Large intestine (tissue), 3 donors: ENCODE measurements at regions not wholly inside any gene's neighbourhood (a gene's known extent, or its start where the extent isn't known, plus 50 kb on each side); places are given as distances from the start of the nearest gene placed in this dataset.

Experiments used
- DNase-seq, 2 donors: peaks; one replicate each; pipeline versions ENCODE4 v3.0.0 to v3.0.0-alpha.2; 2013
- H3K27ac ChIP-seq: one replicate; pipeline ENCODE4 v1.5.1; 2013; ENCODE audit warnings: low read length
- H3K27me3 ChIP-seq: 2 replicates; pipeline ENCODE4 v1.6.1; 2013; ENCODE audit warnings: low read length; ENCODE audit not compliant: control insufficient read depth, insufficient read depth
- H3K36me3 ChIP-seq: 2 replicates; pipeline ENCODE4 v1.6.1; 2013; ENCODE audit warnings: low read length; ENCODE audit not compliant: control insufficient read depth, insufficient read depth
- H3K4me1 ChIP-seq: one replicate; pipeline ENCODE4 v1.6.1; 2013; ENCODE audit warnings: low read length; ENCODE audit not compliant: control insufficient read depth, insufficient read depth
- H3K4me3 ChIP-seq: one replicate; pipeline ENCODE4 v1.5.1; 2013; ENCODE audit warnings: low read length
- H3K9me3 ChIP-seq: one replicate; pipeline ENCODE4 v1.6.1; 2013; ENCODE audit warnings: mild to moderate bottlenecking, low read depth, low read length, moderate library complexity; ENCODE audit not compliant: control insufficient read depth
- WGBS: methylation state at CpG from one replicate; pipeline ENCODE4 v1.1.5; 2013; ENCODE audit warnings: low lambda C conversion rate; ENCODE audit not compliant: insufficient coverage; 5-methylcytosine and 5-hydroxymethylcytosine counted together

- H3K27me3 ChIP-seq = no peaks in the 10 kb centered on the region
- 60% methylated on average over 1 of the region's 3 CpGs for WGBS
- no peaks in the 10 kb centered on the region for H3K36me3 ChIP-seq
- H3K4me3 ChIP-seq = no peak overlapping the region
- H3K4me1 ChIP-seq = no peaks in the 10 kb centered on the region
- no peak for DNase-seq
- H3K27ac ChIP-seq = no peak overlapping the region
- H3K9me3 ChIP-seq = peaks cover 6% of the 10 kb centered on the region
Measured at GRCh38 chr4:128590773-128591172, 218.7 kb upstream of the JADE1 start.

DNA sequence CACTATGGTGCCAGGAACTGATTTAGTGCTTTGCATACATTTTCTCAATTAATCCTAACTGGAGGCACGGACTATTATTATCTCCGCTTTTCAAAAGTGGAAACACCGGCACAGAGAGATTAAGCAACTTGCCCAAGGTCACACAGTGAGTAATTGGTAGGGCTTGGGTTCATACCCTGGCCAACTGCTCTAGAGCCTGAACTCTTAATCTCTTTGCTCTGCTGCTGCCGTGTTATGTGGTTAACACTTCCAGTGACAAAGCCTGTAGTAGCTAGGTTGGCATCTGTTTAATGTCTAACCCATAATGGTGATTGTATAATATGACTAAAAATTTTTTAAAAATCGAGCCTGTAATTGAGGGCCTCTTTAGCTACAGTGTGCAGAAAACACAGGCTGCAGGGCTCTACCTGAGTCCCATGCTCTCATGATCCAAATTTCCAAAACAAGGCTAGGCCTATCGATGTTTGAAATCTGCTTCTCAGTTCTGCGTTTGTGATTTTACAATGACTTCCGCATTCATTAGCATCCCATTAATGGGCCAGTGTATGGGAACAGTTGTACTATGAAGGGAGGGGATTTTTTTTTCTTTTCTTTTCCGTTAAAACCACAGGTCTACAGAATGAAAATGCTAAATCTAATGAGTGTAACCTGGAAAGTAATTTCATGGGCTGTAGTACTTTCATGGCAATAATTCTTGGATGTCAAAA is 219.3 kb upstream of the JADE1 start:
- Histone ChIP-seq H3K9me3 (peaks cover 6% of the 10 kb centered on the region), H3K27ac (no peak overlapping the region)
- 100% methylated on average over 3 of the region's 9 CpGs for WGBS

GRCh38 chr4:128589384-128589965 is 220.0 kb upstream of the JADE1 start:
- WGBS = no CpG with 5 or more reads among the region's 4 CpGs
- Histone ChIP-seq H3K4me3 (no peak overlapping the region), H3K27me3 (no peaks in the 10 kb centered on the region), H3K9me3 (peaks cover 6% of the 10 kb centered on the region), H3K4me1 (no peaks in the 10 kb centered on the region), H3K27ac (no peak overlapping the region), H3K36me3 (no peaks in the 10 kb centered on the region)
- no peak for DNase-seq

More for the DNA sequence above, 219.3 kb upstream of the JADE1 start:
- H3K4me1 ChIP-seq = no peaks in the 10 kb centered on the region
- H3K27me3 ChIP-seq = no peaks in the 10 kb centered on the region
- no peak overlapping the region for H3K4me3 ChIP-seq
- H3K36me3 ChIP-seq = no peaks in the 10 kb centered on the region
- DNase-seq = no peak

DNA sequence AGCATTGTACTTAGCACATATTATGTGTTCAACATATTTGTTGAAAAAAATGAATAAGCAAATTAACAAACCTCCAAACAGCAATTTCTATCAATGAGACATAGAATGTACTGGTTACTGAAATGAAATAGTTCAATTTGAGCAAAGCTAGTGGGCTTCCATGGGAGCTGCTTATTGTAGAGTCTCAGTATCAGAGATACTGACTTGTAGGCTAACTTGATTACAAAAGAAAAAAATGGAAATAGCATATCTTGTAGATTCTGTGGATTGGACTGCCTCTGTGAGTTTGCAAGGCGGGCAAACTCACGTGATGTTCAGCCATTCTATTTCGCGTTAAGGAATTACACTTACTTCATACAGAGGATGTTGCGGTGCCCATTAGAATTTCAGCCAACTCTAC is 222.1 kb upstream of the JADE1 start:
- H3K27me3 ChIP-seq = no peaks in the 10 kb centered on the region
- no peak overlapping the region for H3K27ac ChIP-seq
- no peaks in the 10 kb centered on the region for H3K4me1 ChIP-seq
- no peaks in the 10 kb centered on the region for H3K36me3 ChIP-seq
- 100% methylated on average over 2 of the region's 5 CpGs for WGBS
- DNase-seq = no peak
- H3K4me3 ChIP-seq = no peak overlapping the region
- no peaks in the 10 kb centered on the region for H3K9me3 ChIP-seq

- H3K4me3 ChIP-seq = no peak overlapping the region
- WGBS = 86% methylated on average over 1 of the region's 7 CpGs
- H3K4me1 ChIP-seq = no peaks in the 10 kb centered on the region
- H3K27me3 ChIP-seq = no peaks in the 10 kb centered on the region
- H3K27ac ChIP-seq = no peak overlapping the region
- no peaks in the 10 kb centered on the region for H3K36me3 ChIP-seq
- H3K9me3 ChIP-seq = no peaks in the 10 kb centered on the region
- DNase-seq = no peak
Measured at GRCh38 chr4:128583753-128584712, 225.5 kb upstream of the JADE1 start.

DNA sequence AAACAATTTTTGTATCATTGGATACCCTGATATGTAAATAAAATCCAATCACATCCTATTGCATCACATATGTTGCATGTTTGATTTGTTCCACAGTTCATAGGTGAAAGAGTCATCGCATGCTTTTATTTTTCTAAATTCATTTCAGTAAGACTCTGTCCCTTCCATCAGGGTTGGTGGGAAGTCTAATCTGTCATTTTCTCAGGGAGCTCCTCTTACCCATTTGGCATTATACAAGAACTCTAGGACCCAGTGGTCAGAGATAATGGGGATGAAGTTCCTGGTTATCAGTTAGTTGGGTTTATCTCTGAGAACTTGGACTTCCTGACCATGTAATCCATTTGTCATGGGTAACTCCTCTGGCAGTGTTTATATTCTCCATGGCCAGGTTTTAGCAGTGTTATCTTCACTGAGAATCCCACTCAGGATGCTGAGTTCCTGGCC is 227.1 kb upstream of the JADE1 start:
- Histone ChIP-seq H3K27ac (no peak overlapping the region), H3K4me1 (peaks cover 3% of the 10 kb centered on the region), H3K36me3 (no peaks in the 10 kb centered on the region), H3K4me3 (no peak overlapping the region), H3K27me3 (no peaks in the 10 kb centered on the region), H3K9me3 (no peaks in the 10 kb centered on the region)
- 100% methylated on average over 1 of the region's 1 CpG for WGBS
- peak in 1 of 2 donors; percentile 31 for DNase-seq

- peaks cover 17% of the 10 kb centered on the region for H3K4me1 ChIP-seq
- no peaks in the 10 kb centered on the region for H3K36me3 ChIP-seq
- 50% methylated on average over 2 of the region's 5 CpGs for WGBS
Measured at GRCh38 chr4:128579154-128579853, 230.2 kb upstream of the JADE1 start.

DNA sequence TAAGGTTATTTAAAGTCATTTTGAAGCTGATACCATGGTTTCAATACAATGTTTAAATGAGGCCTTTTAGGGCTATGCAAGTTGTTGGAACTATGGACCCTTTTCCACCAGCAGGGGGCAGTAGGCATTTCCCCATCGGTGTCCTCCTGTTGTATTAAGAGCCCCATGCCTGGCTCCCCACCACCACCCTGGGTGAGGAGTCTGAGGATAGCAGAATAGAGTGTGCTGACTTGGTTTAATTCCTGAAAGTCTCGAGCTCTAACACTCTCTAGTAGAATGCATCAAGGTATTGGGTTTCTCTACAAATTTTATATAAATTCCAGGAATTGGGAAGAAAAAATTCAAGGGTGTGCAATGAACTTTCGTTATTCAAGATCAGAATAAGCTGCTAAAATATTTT is 234.8 kb upstream of the JADE1 start:
- Histone ChIP-seq H3K4me3 (no peak overlapping the region), H3K27me3 (no peaks in the 10 kb centered on the region), H3K4me1 (peaks cover 35% of the 10 kb centered on the region), H3K9me3 (no peaks in the 10 kb centered on the region), H3K36me3 (no peaks in the 10 kb centered on the region), H3K27ac (peak overlapping the region; percentile 84)
- no CpG with 5 or more reads among the region's 3 CpGs for WGBS
- peak; percentile 83 to 89 for DNase-seq

More at GRCh38 chr4:128579154-128579853, 230.2 kb upstream of the JADE1 start:
- Histone ChIP-seq H3K9me3 (no peaks in the 10 kb centered on the region), H3K4me3 (no peak overlapping the region), H3K27ac (no peak overlapping the region), H3K27me3 (no peaks in the 10 kb centered on the region)
- no peak for DNase-seq

GRCh38 chr4:128573781-128574508 is 235.6 kb upstream of the JADE1 start:
- peak; percentile 87 to 97 for DNase-seq
- H3K27me3 ChIP-seq = no peaks in the 10 kb centered on the region
- no peak overlapping the region for H3K4me3 ChIP-seq
- no CpG with 5 or more reads among the region's 4 CpGs for WGBS
- H3K9me3 ChIP-seq = no peaks in the 10 kb centered on the region
- peak overlapping the region; percentile 84 for H3K27ac ChIP-seq
- no peaks in the 10 kb centered on the region for H3K36me3 ChIP-seq
- H3K4me1 ChIP-seq = peaks cover 35% of the 10 kb centered on the region
